ENCODE measurements at regions not wholly inside any gene's neighbourhood (a gene's known extent, or its start where the extent isn't known, plus 50 kb on each side); places are given as distances from the start of the nearest gene placed in this dataset.

GRCh38 chrX:39480963-39481362 is 616.8 kb downstream of the BCOR start:
- TF ChIP-seq EP300 (IDR thresholded peaks at IDR 0.05; ENCODE audit: borderline replicate concordance) (no peak), EGR1 (IDR thresholded peaks at IDR 0.05) (no peak), CEBPB (IDR thresholded peaks at IDR 0.05) (no peak), TCF12 (IDR thresholded peaks at IDR 0.05; ENCODE audit: low read depth) (no peak), RAD21 (IDR thresholded peaks at IDR 0.05; ENCODE audit: low read depth) (no peak), ZBTB7A (IDR thresholded peaks at IDR 0.05; ENCODE audit: low read depth) (no peak), USF1 (IDR thresholded peaks at IDR 0.05) (no peak), FOXM1 (IDR thresholded peaks at IDR 0.05; ENCODE audit: borderline replicate concordance, low read depth) (no peak), TEAD4 (IDR thresholded peaks at IDR 0.05) (no peak), TAF1 (IDR thresholded peaks at IDR 0.05; ENCODE audit: low read depth) (no peak), MAX (IDR thresholded peaks at IDR 0.05) (no peak), YY1 (IDR thresholded peaks at IDR 0.05; ENCODE audit: low read depth) (no peak), NFIC (IDR thresholded peaks at IDR 0.05) (no peak), CREB1 (IDR thresholded peaks at IDR 0.05; ENCODE audit: low read depth) (no peak), REST (IDR thresholded peaks at IDR 0.05; ENCODE audit: low read depth) (no peak)

- TF ChIP-seq REST (IDR thresholded peaks at IDR 0.05; ENCODE audit: low read depth) = no peak
- TF ChIP-seq ZBTB7A (IDR thresholded peaks at IDR 0.05; ENCODE audit: low read depth) = no peak
- no peak for TF ChIP-seq NFIC (IDR thresholded peaks at IDR 0.05)
- TF ChIP-seq TEAD4 (IDR thresholded peaks at IDR 0.05) = no peak
- no peak for TF ChIP-seq USF1 (IDR thresholded peaks at IDR 0.05)
- TF ChIP-seq CREB1 (IDR thresholded peaks at IDR 0.05; ENCODE audit: low read depth) = no peak
Measured at GRCh38 chrX:39481621-39482020, 616.1 kb downstream of the BCOR start.

GRCh38 chrX:39484159-39485068 is 613.3 kb downstream of the BCOR start:
- TF ChIP-seq CREB1 (IDR thresholded peaks at IDR 0.05; ENCODE audit: low read depth) = no peak
- TF ChIP-seq MAX (IDR thresholded peaks at IDR 0.05) = no peak
- no peak for TF ChIP-seq TAF1 (IDR thresholded peaks at IDR 0.05; ENCODE audit: low read depth)
- no peak for TF ChIP-seq TEAD4 (IDR thresholded peaks at IDR 0.05)
- no peak for TF ChIP-seq USF1 (IDR thresholded peaks at IDR 0.05)
- no peak for TF ChIP-seq EGR1 (IDR thresholded peaks at IDR 0.05)
- TF ChIP-seq REST (IDR thresholded peaks at IDR 0.05; ENCODE audit: low read depth) = no peak
- no peak for TF ChIP-seq NFIC (IDR thresholded peaks at IDR 0.05)
- no peak for TF ChIP-seq RAD21 (IDR thresholded peaks at IDR 0.05; ENCODE audit: low read depth)

All from Ishikawa (cell line).